Panc1 (cell line): ENCODE measurements at regions not wholly inside any gene's neighbourhood (a gene's known extent, or its start where the extent isn't known, plus 50 kb on each side); places are given as distances from the start of the nearest gene placed in this dataset.

Experiments used
- ATAC-seq: fragments of 200-7000 bp; cut with Tn5 transposase; 2 replicates; pipeline ENCODE4 v1.9.1; 2020; ENCODE audit warnings: mild to moderate bottlenecking, moderate library complexity
- BruUV-seq: library from RNA; stranded (reverse); fragments of 400-500 nt; replicated peaks from 2 replicates; lab custom pipeline; 2021; lab: Mats Ljungman, UMichigan
- CTCF ChIA-PET: fragments of 300-600 bp; sonication (Branson Sonifier 250); formaldehyde crosslinking; loops from one replicate; lab custom pipeline; 2022; ENCODE audit warnings: antibody characterized with exemption; lab: Charles Lee
- POLR2A ChIA-PET: fragments of 300-600 bp; sonication (Branson Sonifier 250); formaldehyde crosslinking; loops from one replicate; lab custom pipeline; 2022; ENCODE audit warnings: antibody characterized with exemption; lab: Charles Lee
- DNase-seq: peaks from one replicate; pipeline ENCODE4 v3.0.0-alpha.2; 2010; ENCODE audit warnings: low read depth, low spot score
- H3K27ac ChIP-seq: 2 replicates; pipeline ENCODE4 v1.5.1; 2011; ENCODE audit warnings: mild to moderate bottlenecking, low read length, inconsistent platforms
- H3K27me3 ChIP-seq: fragments of 200-500 bp; sonication (Bioruptor generic); 2 replicates; pipeline ENCODE4 v1.6.0; 2014; ENCODE audit warnings: low read length, inconsistent platforms; ENCODE audit not compliant: control insufficient read depth, insufficient read depth
- H3K36me3 ChIP-seq: fragments of 200-500 bp; sonication (Bioruptor generic); 2 replicates; pipeline ENCODE4 v1.5.1; 2014; ENCODE audit warnings: inconsistent platforms, mild to moderate bottlenecking, low read length, moderate library complexity; ENCODE audit not compliant: control insufficient read depth, insufficient read depth
- H3K4me1 ChIP-seq: 2 replicates; pipeline ENCODE4 v1.5.1; 2011; ENCODE audit warnings: inconsistent platforms, mild to moderate bottlenecking, low read length, moderate library complexity; ENCODE audit not compliant: control insufficient read depth, insufficient read depth
- H3K4me3 ChIP-seq, 2 experiments: 2 replicates each; pipeline ENCODE4 v1.5.1; 2011 to 2012; ENCODE audit warnings: low read depth in 2 of 2, low read length in 2 of 2, mild to moderate bottlenecking in 2 of 2, inconsistent platforms in 1 of 2, moderate library complexity in 1 of 2
- H3K9me3 ChIP-seq: fragments of 200-500 bp; sonication (Bioruptor generic); 2 replicates; pipeline ENCODE4 v1.5.1; 2014; ENCODE audit warnings: low read depth, mild to moderate bottlenecking, inconsistent platforms, low read length, moderate library complexity; ENCODE audit not compliant: control insufficient read depth, insufficient read depth
- POLR2AphosphoS5 ChIP-seq: IDR thresholded peaks from 2 replicates; pipeline ENCODE4 v1.6.1; 2012; ENCODE audit warnings: mild to moderate bottlenecking, low read depth, low read length, moderate library complexity
- REST ChIP-seq, 2 experiments: IDR thresholded peaks; 2 replicates each; pipeline ENCODE4 v1.6.1; 2011 to 2012; ENCODE audit warnings: low read depth in 2 of 2, control low read depth in 1 of 2, low read length in 1 of 2, mild to moderate bottlenecking in 1 of 2, moderate library complexity in 1 of 2; ENCODE audit not compliant: insufficient read depth in 1 of 2
- SIN3A ChIP-seq: IDR thresholded peaks from 2 replicates; pipeline ENCODE4 v1.6.1; 2012; ENCODE audit warnings: low read depth, mild to moderate bottlenecking, low read length, moderate library complexity, borderline replicate concordance; ENCODE audit not compliant: insufficient read depth
- TCF7L2 ChIP-seq: IDR thresholded peaks from 2 replicates; pipeline ENCODE4 v1.6.1; 2011; ENCODE audit warnings: mild to moderate bottlenecking, low read depth, low read length, inconsistent platforms
- in situ Hi-C: cut with HindIII; loops from 2 replicates; pipeline ENCODE4 v1.10.0; 2016; ENCODE audit warnings: low sequenced_read_pairs, low pct_unique_long_range_greater_than_20kb
- intact Hi-C: fragments of 100-400 bp; cut with micrococcal nuclease; formaldehyde crosslinking; loops from one replicate; pipeline ENCODE4 v1.10.0; 2022; ENCODE audit not compliant: unreplicated experiment
- TF ChIP-seq, protein P1 (sequence below): fragments of 450-650 bp; IDR thresholded peaks from 2 replicates; pipeline ENCODE4 v1.5.1; 2017; ENCODE audit warnings: mild to moderate bottlenecking

GRCh38 chr11:70771099-70771885 is 373.0 kb downstream of the CTTN start:
- peaks cover 2% of the 10 kb centered on the region; the same call in 1 of the 2 replicates for H3K27me3 ChIP-seq
- DNase-seq (no peak), ATAC-seq (no peak)
- H3K27ac ChIP-seq: no peak overlapping the region
- CTCF ChIA-PET: no interaction called here
- BruUV-seq: no TSS peak
- no peaks in the 10 kb centered on the region for H3K4me1 ChIP-seq
- no peak for TF ChIP-seq REST (IDR thresholded peaks at IDR 0.05; ENCODE audit: insufficient read depth in 1 of 2, low read depth in 2 of 2, low read length in 1 of 2)
- TF ChIP-seq, protein P1, sequence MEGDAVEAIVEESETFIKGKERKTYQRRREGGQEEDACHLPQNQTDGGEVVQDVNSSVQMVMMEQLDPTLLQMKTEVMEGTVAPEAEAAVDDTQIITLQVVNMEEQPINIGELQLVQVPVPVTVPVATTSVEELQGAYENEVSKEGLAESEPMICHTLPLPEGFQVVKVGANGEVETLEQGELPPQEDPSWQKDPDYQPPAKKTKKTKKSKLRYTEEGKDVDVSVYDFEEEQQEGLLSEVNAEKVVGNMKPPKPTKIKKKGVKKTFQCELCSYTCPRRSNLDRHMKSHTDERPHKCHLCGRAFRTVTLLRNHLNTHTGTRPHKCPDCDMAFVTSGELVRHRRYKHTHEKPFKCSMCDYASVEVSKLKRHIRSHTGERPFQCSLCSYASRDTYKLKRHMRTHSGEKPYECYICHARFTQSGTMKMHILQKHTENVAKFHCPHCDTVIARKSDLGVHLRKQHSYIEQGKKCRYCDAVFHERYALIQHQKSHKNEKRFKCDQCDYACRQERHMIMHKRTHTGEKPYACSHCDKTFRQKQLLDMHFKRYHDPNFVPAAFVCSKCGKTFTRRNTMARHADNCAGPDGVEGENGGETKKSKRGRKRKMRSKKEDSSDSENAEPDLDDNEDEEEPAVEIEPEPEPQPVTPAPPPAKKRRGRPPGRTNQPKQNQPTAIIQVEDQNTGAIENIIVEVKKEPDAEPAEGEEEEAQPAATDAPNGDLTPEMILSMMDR: no peak
- in situ Hi-C loops: no loop called here
- no peak overlapping the region for H3K4me3 ChIP-seq
- H3K9me3 ChIP-seq: no peaks in the 10 kb centered on the region
- intact Hi-C loops: no loop called here
- no peaks in the 10 kb centered on the region for H3K36me3 ChIP-seq
- POLR2A ChIA-PET: no interaction called here

DNA sequence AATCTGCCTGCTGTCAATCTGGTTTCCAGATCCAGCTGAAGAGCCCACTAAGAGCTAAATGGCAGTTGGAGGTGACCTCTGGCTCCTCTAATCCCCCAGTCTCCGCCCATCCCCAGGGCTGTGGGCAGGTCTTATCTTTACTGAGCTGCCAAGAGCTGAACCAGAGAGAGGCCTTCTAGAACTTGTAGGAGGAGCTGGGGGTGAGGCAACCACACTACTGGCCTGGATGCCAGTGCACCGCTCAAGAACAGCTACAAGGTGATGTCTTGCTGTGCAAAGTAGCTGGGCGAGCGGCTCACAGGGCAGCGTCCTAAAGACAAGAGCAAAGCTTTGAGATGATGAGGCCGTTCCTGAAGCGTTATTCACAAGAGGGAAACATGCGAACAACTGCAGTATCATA is 374.6 kb downstream of the CTTN start:
- BruUV-seq: no TSS peak
- in situ Hi-C loops: no loop called here

More for the DNA sequence above, 374.6 kb downstream of the CTTN start:
- H3K27ac ChIP-seq: no peak overlapping the region
- intact Hi-C loops: no loop called here
- no peaks in the 10 kb centered on the region for H3K4me1 ChIP-seq
- ATAC-seq (no peak), DNase-seq (no peak)
- no peaks in the 10 kb centered on the region for H3K27me3 ChIP-seq
- H3K36me3 ChIP-seq: no peaks in the 10 kb centered on the region
- CTCF ChIA-PET: interaction anchor here (0.7 kb wide), 1 partner anchor 102 kb away, joined by 6 read pairs; no protein-coding TSS in a partner anchor
- H3K4me3 ChIP-seq: no peak overlapping the region
- POLR2A ChIA-PET: no interaction called here
- TF ChIP-seq POLR2AphosphoS5 (no peak), REST (IDR thresholded peaks at IDR 0.05; ENCODE audit: insufficient read depth in 1 of 2, low read depth in 2 of 2, low read length in 1 of 2) (no peak), SIN3A (no peak), TCF7L2 (no peak)
- TF ChIP-seq, protein P1: no peak
- H3K9me3 ChIP-seq: no peaks in the 10 kb centered on the region
